Thoracic aorta (tissue), 2 donors: ENCODE measurements at regions not wholly inside any gene's neighbourhood (a gene's known extent, or its start where the extent isn't known, plus 50 kb on each side); places are given as distances from the start of the nearest gene placed in this dataset.

Experiments
- ATAC-seq: fragments of 150-250 bp; one replicate; pipeline ENCODE4 v1.8.0; 2017; ENCODE audit warnings: low read depth; ENCODE audit not compliant: insufficient number of reproducible peaks, low FRiP score
- DNase-seq: peaks from one replicate; pipeline ENCODE4 v3.0.0-alpha.2; 2020; ENCODE audit warnings: low spot score
- H3K27ac ChIP-seq, 2 donors: fragments of 200-600 bp; sonication (generic); 1 replicate in 1 of 2; 2 replicates in 1 of 2; pipeline ENCODE4 v1.5.1; 2016; ENCODE audit warnings: mild to moderate bottlenecking in 2 of 2, moderate library complexity in 2 of 2
- H3K27me3 ChIP-seq: fragments of 200-600 bp; sonication (generic); replicated peaks from 2 replicates; pipeline ENCODE4 v1.6.0; 2016; ENCODE audit warnings: mild to moderate bottlenecking; ENCODE audit not compliant: insufficient read depth
- H3K36me3 ChIP-seq: fragments of 200-600 bp; sonication (generic); one replicate; pipeline ENCODE4 v1.5.1; 2016
- H3K4me1 ChIP-seq, 2 donors: fragments of 200-600 bp; sonication (generic); 1 replicate in 1 of 2; 2 replicates in 1 of 2; pipeline versions ENCODE4 v1.5.1 to v1.6.0; 2016; ENCODE audit warnings: low read depth in 2 of 2, mild to moderate bottlenecking in 1 of 2; ENCODE audit not compliant: control insufficient read depth in 1 of 2
- H3K4me3 ChIP-seq: fragments of 200-600 bp; sonication (generic); 2 replicates; pipeline ENCODE4 v1.5.1; 2016; ENCODE audit warnings: mild to moderate bottlenecking
- H3K9me3 ChIP-seq: fragments of 200-600 bp; sonication (generic); 2 replicates; pipeline ENCODE4 v1.5.1; 2016
- TF ChIP-seq, protein P1 (sequence below): fragments of 200-600 bp; sonication (generic); IDR thresholded peaks from one replicate; pipeline ENCODE4 v1.5.1; 2019; ENCODE audit warnings: antibody characterized with exemption

DNA sequence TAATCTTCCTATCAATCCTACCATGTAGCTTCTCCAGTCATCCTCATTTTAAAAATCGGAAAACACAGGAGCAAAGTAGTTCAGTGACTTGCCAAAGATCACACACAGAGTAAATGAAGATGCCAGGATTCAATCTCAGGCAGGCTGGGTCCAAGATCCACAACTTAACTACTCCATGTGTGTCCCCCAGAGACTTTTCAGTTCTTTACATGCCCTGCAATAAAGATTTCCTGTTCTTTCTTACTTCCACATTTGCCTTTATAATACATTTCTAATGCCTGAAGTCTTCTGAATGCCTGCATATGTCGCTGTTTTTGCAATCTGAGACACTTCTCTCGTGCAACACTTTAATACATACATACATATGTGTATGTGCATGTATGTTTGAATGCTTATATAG is 121.7 kb upstream of the MARCKS start:
- ATAC-seq: no peak
- Histone ChIP-seq H3K27me3 (no peaks in the 10 kb centered on the region), H3K9me3 (no peaks in the 10 kb centered on the region), H3K4me1 (peaks cover 0 to 6% of the 10 kb centered on the region in 2 donors), H3K36me3 (no peaks in the 10 kb centered on the region), H3K4me3 (no peak overlapping the region), H3K27ac (no peak overlapping the region)
- DNase-seq: no peak
- TF ChIP-seq, protein P1, sequence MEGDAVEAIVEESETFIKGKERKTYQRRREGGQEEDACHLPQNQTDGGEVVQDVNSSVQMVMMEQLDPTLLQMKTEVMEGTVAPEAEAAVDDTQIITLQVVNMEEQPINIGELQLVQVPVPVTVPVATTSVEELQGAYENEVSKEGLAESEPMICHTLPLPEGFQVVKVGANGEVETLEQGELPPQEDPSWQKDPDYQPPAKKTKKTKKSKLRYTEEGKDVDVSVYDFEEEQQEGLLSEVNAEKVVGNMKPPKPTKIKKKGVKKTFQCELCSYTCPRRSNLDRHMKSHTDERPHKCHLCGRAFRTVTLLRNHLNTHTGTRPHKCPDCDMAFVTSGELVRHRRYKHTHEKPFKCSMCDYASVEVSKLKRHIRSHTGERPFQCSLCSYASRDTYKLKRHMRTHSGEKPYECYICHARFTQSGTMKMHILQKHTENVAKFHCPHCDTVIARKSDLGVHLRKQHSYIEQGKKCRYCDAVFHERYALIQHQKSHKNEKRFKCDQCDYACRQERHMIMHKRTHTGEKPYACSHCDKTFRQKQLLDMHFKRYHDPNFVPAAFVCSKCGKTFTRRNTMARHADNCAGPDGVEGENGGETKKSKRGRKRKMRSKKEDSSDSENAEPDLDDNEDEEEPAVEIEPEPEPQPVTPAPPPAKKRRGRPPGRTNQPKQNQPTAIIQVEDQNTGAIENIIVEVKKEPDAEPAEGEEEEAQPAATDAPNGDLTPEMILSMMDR: no peak

DNA sequence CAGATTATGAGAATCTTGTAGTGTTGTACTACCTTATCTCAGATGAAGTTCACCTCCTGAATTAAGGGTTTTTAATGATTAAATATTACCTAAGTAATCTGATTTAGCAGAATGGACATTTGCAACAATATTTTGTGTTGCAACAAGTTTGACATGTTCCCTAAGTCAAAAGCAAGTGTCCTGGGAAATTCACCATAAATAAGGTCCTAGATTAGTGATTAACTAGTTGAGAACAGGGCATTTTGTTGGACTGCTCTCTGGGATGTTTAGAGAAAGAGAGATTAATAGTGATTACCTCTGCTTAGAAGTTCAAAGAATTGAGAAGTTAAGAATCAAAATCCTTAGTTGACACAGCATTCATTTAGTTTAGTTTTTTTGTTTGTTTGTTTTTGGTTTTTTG is 120.2 kb upstream of the MARCKS start:
- TF ChIP-seq, protein P1: no peak
- no peak for DNase-seq
- no peak for ATAC-seq
- no peaks in the 10 kb centered on the region for H3K27me3 ChIP-seq
- no peaks in the 10 kb centered on the region for H3K9me3 ChIP-seq
- no peak overlapping the region for H3K4me3 ChIP-seq
- H3K36me3 ChIP-seq: no peaks in the 10 kb centered on the region
- H3K27ac ChIP-seq: no peak overlapping the region
- peaks cover 0 to 6% of the 10 kb centered on the region in 2 donors for H3K4me1 ChIP-seq

DNA sequence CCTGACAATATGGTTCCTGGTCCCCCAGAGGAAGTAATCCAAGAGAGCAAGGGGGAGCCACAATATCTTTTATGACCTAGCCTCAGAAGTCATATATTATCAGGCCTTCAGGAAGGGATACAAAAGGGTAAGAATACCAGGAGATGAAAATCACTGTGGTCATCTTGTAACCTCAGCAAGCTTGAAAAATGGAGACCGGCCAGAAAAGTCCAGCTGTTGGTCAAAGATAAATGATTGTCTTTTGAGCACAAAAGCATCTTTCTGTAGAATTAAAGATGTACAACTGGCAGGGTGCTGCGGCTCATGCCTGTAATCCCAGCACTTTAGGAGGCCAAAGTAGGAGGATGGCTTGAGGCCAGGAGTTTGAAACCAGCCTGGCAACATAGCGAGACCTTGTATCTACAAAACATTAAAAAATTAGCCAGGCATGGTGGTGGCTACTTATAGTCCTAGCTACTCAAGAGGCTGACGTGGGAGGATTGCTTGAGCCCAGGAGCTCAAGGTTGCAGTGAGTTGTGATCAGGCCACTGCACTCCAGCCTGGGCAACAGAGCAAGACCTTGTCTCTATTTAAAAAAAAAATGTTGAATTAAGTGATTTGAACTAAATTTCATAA is 118.0 kb upstream of the MARCKS start:
- ATAC-seq: no peak

DNA sequence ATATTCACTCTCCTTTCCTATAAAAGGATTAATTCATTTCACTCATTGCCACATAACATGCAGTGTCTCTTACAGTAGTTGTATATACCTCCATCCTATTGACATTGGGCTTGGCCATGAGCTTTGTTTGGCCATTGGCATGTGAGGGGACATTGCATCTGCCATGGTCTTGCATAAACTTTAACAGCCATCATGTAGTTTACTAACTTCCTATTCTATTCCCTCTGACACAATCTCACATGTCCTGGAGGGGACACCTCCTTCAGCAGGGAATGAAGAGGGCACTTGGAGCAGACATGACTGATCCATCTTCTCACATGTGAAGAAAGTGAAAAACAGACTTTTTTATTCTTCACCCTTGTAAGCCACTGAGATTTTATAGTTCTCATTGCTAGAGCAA is 115.5 kb upstream of the MARCKS start:
- TF ChIP-seq, protein P1: no peak
- ATAC-seq (no peak), DNase-seq (no peak)
- Histone ChIP-seq H3K4me3 (no peak overlapping the region), H3K36me3 (no peaks in the 10 kb centered on the region), H3K27ac (no peak overlapping the region), H3K27me3 (no peaks in the 10 kb centered on the region), H3K4me1 (no peaks in the 10 kb centered on the region), H3K9me3 (no peaks in the 10 kb centered on the region)

More for the DNA sequence above, 118.0 kb upstream of the MARCKS start:
- no peaks in the 10 kb centered on the region for H3K9me3 ChIP-seq
- no peaks in the 10 kb centered on the region for H3K4me1 ChIP-seq
- TF ChIP-seq, protein P1: no peak
- no peaks in the 10 kb centered on the region for H3K36me3 ChIP-seq
- no peaks in the 10 kb centered on the region for H3K27me3 ChIP-seq
- no peak overlapping the region for H3K27ac ChIP-seq
- DNase-seq: no peak
- H3K4me3 ChIP-seq: no peak overlapping the region

DNA sequence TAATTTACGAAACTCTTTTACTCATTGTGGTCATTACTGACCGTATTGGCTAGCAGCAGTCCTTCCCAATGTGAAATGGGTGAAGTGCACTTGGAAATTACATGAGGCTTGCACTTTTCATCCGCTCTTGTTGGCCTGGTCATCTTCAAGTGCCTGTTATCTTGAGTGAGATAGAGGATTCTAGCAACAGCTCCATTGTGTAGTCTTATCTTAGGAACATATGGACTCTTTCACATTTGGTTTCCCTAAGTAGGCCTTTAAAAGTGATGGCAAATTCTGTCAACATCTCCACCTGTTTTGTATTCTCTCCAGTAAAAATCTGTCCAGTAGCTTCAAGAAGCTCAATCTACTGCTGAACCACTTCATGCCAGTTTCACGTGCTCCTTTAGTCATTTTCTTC is 114.8 kb upstream of the MARCKS start:
- no peaks in the 10 kb centered on the region for H3K27me3 ChIP-seq
- no peak overlapping the region for H3K4me3 ChIP-seq
- no peak for ATAC-seq

More for the DNA sequence above, 114.8 kb upstream of the MARCKS start:
- no peak overlapping the region for H3K27ac ChIP-seq
- no peaks in the 10 kb centered on the region for H3K36me3 ChIP-seq
- H3K9me3 ChIP-seq: no peaks in the 10 kb centered on the region
- DNase-seq: no peak
- no peaks in the 10 kb centered on the region for H3K4me1 ChIP-seq
- TF ChIP-seq, protein P1: no peak
